IMR-90 (cell line): ENCODE measurements at regions not wholly inside any gene's neighbourhood (a gene's known extent, or its start where the extent isn't known, plus 50 kb on each side); places are given as distances from the start of the nearest gene placed in this dataset.
A peak's percentile ranks its signal among the peaks of the same experiment; 100 is the strongest.

Experiments
- ATAC-seq: fragments of 200-7000 bp; cut with Tn5 transposase; 2 replicates; pipeline ENCODE4 v1.9.1; 2020; ENCODE audit warnings: low read depth, mild to moderate bottlenecking, moderate library complexity
- BruUV-seq: library from RNA; stranded (reverse); fragments of 400-500 nt; replicated peaks from 2 replicates; lab custom pipeline; 2021; lab: Mats Ljungman, UMichigan
- CTCF ChIA-PET: fragments of 300-600 bp; formaldehyde crosslinking; extraction: SDS; loops from one replicate; lab custom pipeline; 2021; ENCODE audit warnings: antibody characterized with exemption; lab: Yijun Ruan, JAX
- POLR2A ChIA-PET: fragments of 300-600 bp; sonication (Branson Sonifier 250); formaldehyde crosslinking; loops from one replicate; lab custom pipeline; 2022; ENCODE audit warnings: antibody characterized with exemption; ENCODE audit not compliant: unreplicated experiment; lab: Charles Lee
- DNase-seq: peaks from one replicate; pipeline ENCODE4 v3.0.0; 2013
- H2AFZ ChIP-seq: replicated peaks from 2 replicates; pipeline ENCODE3; 2013; ENCODE audit warnings: low read length, mild to moderate bottlenecking; ENCODE audit not compliant: poor library complexity
- H2AK5ac ChIP-seq: 2 replicates; pipeline ENCODE4 v1.6.1; 2013; ENCODE audit warnings: low read depth, low read length, inconsistent platforms
- H2AK9ac ChIP-seq: replicated peaks from 2 replicates; pipeline ENCODE3; 2013; ENCODE audit warnings: mild to moderate bottlenecking, low read depth, low read length, moderate library complexity; ENCODE audit not compliant: poor library complexity
- H2BK120ac ChIP-seq: 2 replicates; pipeline ENCODE4 v1.6.1; 2013; ENCODE audit warnings: low read depth, low read length, inconsistent platforms
- H2BK15ac ChIP-seq: 3 replicates; pipeline ENCODE4 v1.6.1; 2013; ENCODE audit warnings: low read depth, low read length, inconsistent platforms
- H2BK20ac ChIP-seq: 2 replicates; pipeline ENCODE4 v1.6.1; 2013; ENCODE audit warnings: low read depth, mild to moderate bottlenecking, inconsistent platforms, low read length, moderate library complexity
- H2BK5ac ChIP-seq: 2 replicates; pipeline ENCODE4 v1.6.1; 2013; ENCODE audit warnings: mild to moderate bottlenecking, low read depth, low read length, inconsistent platforms; ENCODE audit not compliant: poor library complexity, severe bottlenecking
- H3K14ac ChIP-seq: replicated peaks from 2 replicates; pipeline ENCODE4 v1.6.1; 2013; ENCODE audit warnings: low read depth, low read length, inconsistent platforms
- H3K18ac ChIP-seq: 2 replicates; pipeline ENCODE4 v1.6.1; 2013; ENCODE audit warnings: low read depth, low read length, control low read depth
- H3K23ac ChIP-seq: 2 replicates; pipeline ENCODE4 v1.6.1; 2013; ENCODE audit warnings: low read depth, low read length, inconsistent platforms
- H3K27ac ChIP-seq: 2 replicates; pipeline ENCODE4 v1.5.1; 2013; ENCODE audit warnings: mild to moderate bottlenecking, control low read depth, low read length; ENCODE audit not compliant: insufficient read depth
- H3K27me3 ChIP-seq: 2 replicates; pipeline ENCODE4 v1.6.1; 2013; ENCODE audit warnings: low read length; ENCODE audit not compliant: control insufficient read depth, insufficient read depth
- H3K36me3 ChIP-seq: 2 replicates; pipeline ENCODE4 v1.6.1; 2013; ENCODE audit warnings: low read length, mixed read lengths; ENCODE audit not compliant: control insufficient read depth, insufficient read depth
- H3K4ac ChIP-seq: 2 replicates; pipeline ENCODE4 v1.6.1; 2013; ENCODE audit warnings: low read depth, low read length, inconsistent platforms
- H3K4me1 ChIP-seq: 2 replicates; pipeline ENCODE4 v1.6.1; 2013; ENCODE audit warnings: low read length, mixed read lengths; ENCODE audit not compliant: control insufficient read depth, insufficient read depth
- H3K4me2 ChIP-seq: 2 replicates; pipeline ENCODE4 v1.6.1; 2013; ENCODE audit warnings: low read depth, mild to moderate bottlenecking, control low read depth, low read length, moderate library complexity
- H3K4me3 ChIP-seq: 2 replicates; pipeline ENCODE4 v1.5.1; 2013; ENCODE audit warnings: low read depth, mild to moderate bottlenecking, control low read depth, low read length, moderate library complexity; ENCODE audit not compliant: insufficient read depth
- H3K56ac ChIP-seq: 2 replicates; pipeline ENCODE4 v1.6.1; 2013; ENCODE audit warnings: low read length, inconsistent platforms; ENCODE audit not compliant: insufficient read depth; ENCODE audit errors: extremely low read depth
- H3K79me1 ChIP-seq, 2 experiments: 2 replicates each; pipeline ENCODE4 v1.6.1; 2013; ENCODE audit warnings: low read length in 2 of 2, inconsistent platforms in 1 of 2, low read depth in 1 of 2
- H3K9ac ChIP-seq: 2 replicates; pipeline ENCODE4 v1.6.1; 2013; ENCODE audit warnings: low read depth, low read length, control low read depth
- H3K9me1 ChIP-seq: 2 replicates; pipeline ENCODE4 v1.6.1; 2013; ENCODE audit warnings: low read length, inconsistent platforms; ENCODE audit not compliant: insufficient read depth
- H3K9me3 ChIP-seq: 2 replicates; pipeline ENCODE4 v1.6.1; 2013; ENCODE audit warnings: low read length; ENCODE audit not compliant: control insufficient read depth, insufficient read depth
- H4K20me1 ChIP-seq: 2 replicates; pipeline ENCODE4 v1.6.1; 2013; ENCODE audit warnings: low read length, inconsistent platforms; ENCODE audit not compliant: insufficient read depth
- H4K5ac ChIP-seq: 2 replicates; pipeline ENCODE4 v1.6.1; 2013; ENCODE audit warnings: mild to moderate bottlenecking, low read depth, low read length, control low read depth
- H4K8ac ChIP-seq, 2 experiments: 2 replicates each; pipeline ENCODE4 v1.6.1; 2013; ENCODE audit warnings: low read depth in 2 of 2, low read length in 2 of 2, control low read depth in 1 of 2, inconsistent platforms in 1 of 2
- H4K91ac ChIP-seq: 2 replicates; pipeline ENCODE4 v1.6.1; 2013; ENCODE audit warnings: low read depth, low read length, inconsistent platforms; ENCODE audit not compliant: insufficient read depth
- BHLHE40 ChIP-seq: fragments of 150-350 bp; IDR thresholded peaks from 2 replicates; pipeline ENCODE4 v1.6.1; 2016; ENCODE audit warnings: mild to moderate bottlenecking, low read depth, low read length
- CEBPB ChIP-seq: IDR thresholded peaks from 2 replicates; pipeline ENCODE4 v1.6.1; 2012; ENCODE audit warnings: low read depth, low read length, improper control_type of control experiment
- CHD1 ChIP-seq: IDR thresholded peaks from 2 replicates; pipeline ENCODE4 v1.6.1; 2012; ENCODE audit warnings: low read depth, low read length, improper control_type of control experiment
- FOS ChIP-seq: fragments of 150-350 bp; IDR thresholded peaks from 2 replicates; pipeline ENCODE4 v1.6.1; 2016; ENCODE audit warnings: low read depth, low read length
- MAFK ChIP-seq: IDR thresholded peaks from 2 replicates; pipeline ENCODE4 v1.6.1; 2012; ENCODE audit warnings: low read depth, low read length, improper control_type of control experiment
- MAZ ChIP-seq: IDR thresholded peaks from 2 replicates; pipeline ENCODE4 v1.6.1; 2012; ENCODE audit warnings: low read depth, mild to moderate bottlenecking, low read length, improper control_type of control experiment, moderate library complexity, borderline replicate concordance
- NFE2L2 ChIP-seq: fragments of 150-350 bp; IDR thresholded peaks from 2 replicates; pipeline ENCODE4 v1.6.1; 2016; ENCODE audit warnings: low read depth, mild to moderate bottlenecking, low read length
- POLR2A ChIP-seq: IDR thresholded peaks from 2 replicates; pipeline ENCODE4 v1.6.1; 2012; ENCODE audit warnings: mild to moderate bottlenecking, low read depth, low read length
- RAD21 ChIP-seq: IDR thresholded peaks from 2 replicates; pipeline ENCODE4 v1.6.1; 2012; ENCODE audit warnings: low read length, improper control_type of control experiment
- RCOR1 ChIP-seq: IDR thresholded peaks from 2 replicates; pipeline ENCODE4 v1.6.1; 2012; ENCODE audit warnings: mild to moderate bottlenecking, low read length, improper control_type of control experiment; ENCODE audit not compliant: insufficient replicate concordance
- RFX5 ChIP-seq: IDR thresholded peaks from 2 replicates; pipeline ENCODE4 v1.8.0; 2012; ENCODE audit warnings: low read depth, mild to moderate bottlenecking, low read length, moderate library complexity
- SMC3 ChIP-seq: fragments of 150-350 bp; IDR thresholded peaks from 2 replicates; pipeline ENCODE4 v1.6.1; 2016; ENCODE audit warnings: low read depth, mild to moderate bottlenecking, antibody characterized with exemption, low read length, moderate library complexity
- WGBS, 2 experiments: methylation state at CpG; one replicate each; pipeline versions ENCODE4 v1.1.5 to v1.1.7; 2013; ENCODE audit warnings: missing lambda C conversion rate in 2 of 2; ENCODE audit not compliant: insufficient read length in 1 of 2; ENCODE audit errors: extremely low coverage in 2 of 2; 5-methylcytosine and 5-hydroxymethylcytosine counted together
- dilution Hi-C: fragments of 300-500 bp; cut with HindIII; formaldehyde crosslinking; loops from one replicate; pipeline ENCODE4 v1.14.3; 2018; ENCODE audit warnings: low sequenced_read_pairs; ENCODE audit not compliant: unreplicated experiment
- in situ Hi-C: fragments of 300-500 bp; cut with MboI; formaldehyde crosslinking; loops from 3 replicates; pipeline ENCODE4 v1.14.3; 2019; ENCODE audit warnings: low sequenced_read_pairs, inconsistent platforms, mixed read lengths
- intact Hi-C: fragments of 100-400 bp; cut with micrococcal nuclease; formaldehyde crosslinking; loops from 2 replicates; pipeline ENCODE4 v1.10.0; 2022
- TF ChIP-seq, protein P1 (sequence below): conservative IDR thresholded peaks from 2 replicates; pipeline ENCODE4 v1.5.1; 2012; ENCODE audit warnings: mild to moderate bottlenecking, low read depth, low read length, improper control_type of control experiment
- TF ChIP-seq, protein P2 (sequence below): fragments of 150-350 bp; IDR thresholded peaks from 2 replicates; pipeline ENCODE4 v1.6.1; 2016; ENCODE audit warnings: low read depth, mild to moderate bottlenecking, low read length, moderate library complexity, borderline replicate concordance
- TF ChIP-seq, protein P3 (sequence below): fragments of 150-350 bp; IDR thresholded peaks from 2 replicates; pipeline ENCODE4 v1.6.1; 2017; ENCODE audit warnings: mild to moderate bottlenecking, antibody characterized with exemption, low read length, low read depth

DNA sequence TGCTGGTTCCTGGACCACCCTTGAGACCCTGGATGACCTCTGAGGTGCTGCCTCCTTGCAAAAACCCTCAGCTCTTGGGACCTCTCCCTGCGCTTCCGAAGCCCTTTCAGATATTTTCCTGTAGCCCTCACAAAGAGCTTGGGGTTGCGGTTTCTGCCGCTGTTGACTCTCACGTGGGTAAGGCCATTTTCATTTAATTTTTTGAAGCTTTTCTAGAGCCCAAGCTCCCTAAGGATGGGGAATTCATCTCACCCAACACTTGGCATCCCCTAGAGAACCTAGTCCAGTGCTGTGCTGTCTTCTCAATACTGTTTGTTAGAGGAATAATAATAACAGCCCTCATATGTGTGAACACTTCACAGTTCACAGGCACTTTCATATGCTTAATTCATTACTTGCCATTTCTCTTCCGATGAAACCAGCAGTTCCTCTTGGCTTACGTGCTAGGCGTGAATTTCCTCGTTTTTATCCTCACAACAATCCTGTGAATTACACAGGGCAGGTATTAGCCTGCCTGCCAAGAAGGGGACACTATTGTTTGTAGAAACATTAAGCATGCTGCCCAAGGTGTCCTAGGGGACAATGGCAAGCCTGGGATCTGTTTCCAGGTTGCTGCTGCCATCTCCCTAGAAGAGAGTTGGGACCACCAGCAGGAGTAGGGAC is 71.6 kb upstream of the CTBP2 start:
- Histone ChIP-seq H3K9me3 (no peaks in the 10 kb centered on the region), H3K27me3 (no peaks in the 10 kb centered on the region), H2BK120ac (peak overlapping the region; percentile 99), H2AK9ac (peak overlapping the region; percentile 77), H3K9me1 (peaks cover 16% of the 10 kb centered on the region), H4K91ac (peak overlapping the region; percentile 98), H3K4me2 (peak overlapping the region; percentile 30; the same call in 1 of the 2 replicates), H3K14ac (peak overlapping the region; percentile 98), H3K36me3 (no peaks in the 10 kb centered on the region), H3K23ac (peak overlapping the region; percentile 93), H4K5ac (peak overlapping the region; percentile 12), H2BK20ac (peak overlapping the region; percentile 95), H2BK5ac (peak overlapping the region; percentile 70), H4K20me1 (no peaks in the 10 kb centered on the region), H3K18ac (peak overlapping the region; percentile 69), H2AFZ (peak overlapping the region; percentile 84), H3K79me1 (peaks cover 0 to 10% of the 10 kb centered on the region in 2 experiments; a peak in 2 of 4 replicates), H4K8ac (peak overlapping the region; percentile 83 to 91), H3K4me1 (peaks cover 12% of the 10 kb centered on the region), H3K56ac (peak overlapping the region; percentile 63; the same call in 1 of the 2 replicates), H3K4me3 (no peak overlapping the region), H3K4ac (peak overlapping the region; percentile 98), H3K9ac (no peak overlapping the region), H2AK5ac (peak overlapping the region; percentile 92), H2BK15ac (peak overlapping the region; percentile 96), H3K27ac (peak overlapping the region; percentile 34; the same call in 1 of the 2 replicates)
- no peak for DNase-seq
- BruUV-seq: TSS peak; percentile 66
- CTCF ChIA-PET: no interaction called here
- POLR2A ChIA-PET: no interaction called here
- no peak; the same call in 1 of the 2 replicates for ATAC-seq
- 92% methylated on average over 2 of the region's 9 CpGs; no CpG with 5 or more reads in 1 of the 2 experiments for WGBS, 2 experiments
- dilution Hi-C loops (no loop called here), in situ Hi-C loops (no loop called here), intact Hi-C loops (loop anchor here (1.0 to 10.0 kb wide), 3 partner anchors 71 to 485 kb away; partner anchors contain the start of gene EDRF1)
- TF ChIP-seq, protein P1, sequence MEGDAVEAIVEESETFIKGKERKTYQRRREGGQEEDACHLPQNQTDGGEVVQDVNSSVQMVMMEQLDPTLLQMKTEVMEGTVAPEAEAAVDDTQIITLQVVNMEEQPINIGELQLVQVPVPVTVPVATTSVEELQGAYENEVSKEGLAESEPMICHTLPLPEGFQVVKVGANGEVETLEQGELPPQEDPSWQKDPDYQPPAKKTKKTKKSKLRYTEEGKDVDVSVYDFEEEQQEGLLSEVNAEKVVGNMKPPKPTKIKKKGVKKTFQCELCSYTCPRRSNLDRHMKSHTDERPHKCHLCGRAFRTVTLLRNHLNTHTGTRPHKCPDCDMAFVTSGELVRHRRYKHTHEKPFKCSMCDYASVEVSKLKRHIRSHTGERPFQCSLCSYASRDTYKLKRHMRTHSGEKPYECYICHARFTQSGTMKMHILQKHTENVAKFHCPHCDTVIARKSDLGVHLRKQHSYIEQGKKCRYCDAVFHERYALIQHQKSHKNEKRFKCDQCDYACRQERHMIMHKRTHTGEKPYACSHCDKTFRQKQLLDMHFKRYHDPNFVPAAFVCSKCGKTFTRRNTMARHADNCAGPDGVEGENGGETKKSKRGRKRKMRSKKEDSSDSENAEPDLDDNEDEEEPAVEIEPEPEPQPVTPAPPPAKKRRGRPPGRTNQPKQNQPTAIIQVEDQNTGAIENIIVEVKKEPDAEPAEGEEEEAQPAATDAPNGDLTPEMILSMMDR: no peak
- TF ChIP-seq BHLHE40 (no peak), POLR2A (no peak), RFX5 (no peak), NFE2L2 (no peak), RAD21 (no peak), MAFK (no peak), MAZ (no peak), CHD1 (no peak), RCOR1 (no peak), CEBPB (no peak), FOS (no peak), SMC3 (no peak)
- TF ChIP-seq, protein P2, sequence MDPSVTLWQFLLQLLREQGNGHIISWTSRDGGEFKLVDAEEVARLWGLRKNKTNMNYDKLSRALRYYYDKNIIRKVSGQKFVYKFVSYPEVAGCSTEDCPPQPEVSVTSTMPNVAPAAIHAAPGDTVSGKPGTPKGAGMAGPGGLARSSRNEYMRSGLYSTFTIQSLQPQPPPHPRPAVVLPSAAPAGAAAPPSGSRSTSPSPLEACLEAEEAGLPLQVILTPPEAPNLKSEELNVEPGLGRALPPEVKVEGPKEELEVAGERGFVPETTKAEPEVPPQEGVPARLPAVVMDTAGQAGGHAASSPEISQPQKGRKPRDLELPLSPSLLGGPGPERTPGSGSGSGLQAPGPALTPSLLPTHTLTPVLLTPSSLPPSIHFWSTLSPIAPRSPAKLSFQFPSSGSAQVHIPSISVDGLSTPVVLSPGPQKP: no peak
- TF ChIP-seq, protein P3, sequence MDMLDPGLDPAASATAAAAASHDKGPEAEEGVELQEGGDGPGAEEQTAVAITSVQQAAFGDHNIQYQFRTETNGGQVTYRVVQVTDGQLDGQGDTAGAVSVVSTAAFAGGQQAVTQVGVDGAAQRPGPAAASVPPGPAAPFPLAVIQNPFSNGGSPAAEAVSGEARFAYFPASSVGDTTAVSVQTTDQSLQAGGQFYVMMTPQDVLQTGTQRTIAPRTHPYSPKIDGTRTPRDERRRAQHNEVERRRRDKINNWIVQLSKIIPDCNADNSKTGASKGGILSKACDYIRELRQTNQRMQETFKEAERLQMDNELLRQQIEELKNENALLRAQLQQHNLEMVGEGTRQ: no peak
